ENCODE measurements at regions not wholly inside any gene's neighbourhood (a gene's known extent, or its start where the extent isn't known, plus 50 kb on each side); places are given as distances from the start of the nearest gene placed in this dataset.
"Not testable (repeated sequence)": the region's sequence is repeated elsewhere in the genome, so short reads cannot be mapped to it uniquely, and the experiment has no call there.

- DNase-seq (ENCODE audit: low read depth in 3 of 3), result no peak
Measured at GRCh38 chr15:91356083-91356482, 256.0 kb downstream of the SV2B start.

GRCh38 chr15:91357011-91357410 is 257.0 kb downstream of the SV2B start:
- no peak for DNase-seq (ENCODE audit: low read depth in 3 of 3)

GRCh38 chr15:91357486-91357885 is 257.4 kb downstream of the SV2B start:
- no peak for DNase-seq (ENCODE audit: low read depth in 3 of 3)

GRCh38 chr15:91358405-91358804 is 258.3 kb downstream of the SV2B start:
- DNase-seq (ENCODE audit: low read depth in 3 of 3), result no peak

GRCh38 chr15:91361696-91362095 is 261.6 kb downstream of the SV2B start:
- not testable (repeated sequence) for DNase-seq (ENCODE audit: low read depth in 3 of 3)

- DNase-seq (ENCODE audit: low read depth in 3 of 3), result no peak
Measured at GRCh38 chr15:91366111-91366510, 266.1 kb downstream of the SV2B start.

GRCh38 chr15:91368611-91369010 is 268.6 kb downstream of the SV2B start:
- no peak for DNase-seq (ENCODE audit: low read depth in 3 of 3)

- DNase-seq (ENCODE audit: low read depth in 3 of 3), result no peak
Measured at GRCh38 chr15:91369823-91370222, 269.8 kb downstream of the SV2B start.

GRCh38 chr15:91371345-91371744 is 271.3 kb downstream of the SV2B start:
- DNase-seq (ENCODE audit: low read depth in 3 of 3), result not testable (repeated sequence)

- no peak for DNase-seq (ENCODE audit: low read depth in 3 of 3)
Measured at GRCh38 chr15:91374336-91374735, 274.3 kb downstream of the SV2B start.

- no peak for DNase-seq (ENCODE audit: low read depth in 3 of 3)
Measured at GRCh38 chr15:91376038-91376437, 276.0 kb downstream of the SV2B start.

GRCh38 chr15:91380114-91380513 is 280.1 kb downstream of the SV2B start:
- no peak for DNase-seq (ENCODE audit: low read depth in 3 of 3)

- DNase-seq (ENCODE audit: low read depth in 3 of 3), result no peak
Measured at GRCh38 chr15:91383532-91383931, 283.5 kb downstream of the SV2B start.

- DNase-seq (ENCODE audit: low read depth in 3 of 3), result no peak
Measured at GRCh38 chr15:91384189-91384730, 284.2 kb downstream of the SV2B start.

GRCh38 chr15:91385311-91385710 is 285.3 kb downstream of the SV2B start:
- no peak for DNase-seq (ENCODE audit: low read depth in 3 of 3)

- no peak for DNase-seq (ENCODE audit: low read depth in 3 of 3)
Measured at GRCh38 chr15:91393186-91393585, 293.1 kb downstream of the SV2B start.

- no peak for DNase-seq (ENCODE audit: low read depth in 3 of 3)
Measured at GRCh38 chr15:91400481-91400880, 300.4 kb downstream of the SV2B start.

GRCh38 chr15:91407269-91407889 is 307.3 kb downstream of the SV2B start:
- no peak for DNase-seq (ENCODE audit: low read depth in 3 of 3)

- DNase-seq (ENCODE audit: low read depth in 3 of 3), result no peak
Measured at GRCh38 chr15:91408476-91409076, 308.5 kb downstream of the SV2B start.

GRCh38 chr15:91409387-91409786 is 309.3 kb downstream of the SV2B start:
- no peak for DNase-seq (ENCODE audit: low read depth in 3 of 3)

- no peak for DNase-seq (ENCODE audit: low read depth in 3 of 3)
Measured at GRCh38 chr15:91411586-91411985, 311.5 kb downstream of the SV2B start.

GRCh38 chr15:91412138-91412928 is 312.3 kb downstream of the SV2B start:
- DNase-seq (ENCODE audit: low read depth in 3 of 3), result no peak

- DNase-seq (ENCODE audit: low read depth in 3 of 3), result no peak
Measured at GRCh38 chr15:91413142-91413541, 313.1 kb downstream of the SV2B start.

All from stimulated activated CD4-positive, alpha-beta T cell treated with anti-CD3 and anti-CD28 coated beads, TNF-alpha, amount 100 ng/mL, for 48 hours (primary cell).